GM19240 (cell line): ENCODE measurements at regions not wholly inside any gene's neighbourhood (a gene's known extent, or its start where the extent isn't known, plus 50 kb on each side); places are given as distances from the start of the nearest gene placed in this dataset.

Source experiments
- DNase-seq: peaks from one replicate; pipeline ENCODE4 v3.0.0; 2011; ENCODE audit warnings: low spot score; ENCODE audit not compliant: insufficient read length

GRCh38 chr13:106048386-106048785 is 487.1 kb downstream of the EFNB2 start:
- no peak for DNase-seq

GRCh38 chr13:106047859-106048258 is 487.6 kb downstream of the EFNB2 start:
- no peak for DNase-seq

GRCh38 chr13:106042996-106043581 is 492.4 kb downstream of the EFNB2 start:
- no peak for DNase-seq

DNA sequence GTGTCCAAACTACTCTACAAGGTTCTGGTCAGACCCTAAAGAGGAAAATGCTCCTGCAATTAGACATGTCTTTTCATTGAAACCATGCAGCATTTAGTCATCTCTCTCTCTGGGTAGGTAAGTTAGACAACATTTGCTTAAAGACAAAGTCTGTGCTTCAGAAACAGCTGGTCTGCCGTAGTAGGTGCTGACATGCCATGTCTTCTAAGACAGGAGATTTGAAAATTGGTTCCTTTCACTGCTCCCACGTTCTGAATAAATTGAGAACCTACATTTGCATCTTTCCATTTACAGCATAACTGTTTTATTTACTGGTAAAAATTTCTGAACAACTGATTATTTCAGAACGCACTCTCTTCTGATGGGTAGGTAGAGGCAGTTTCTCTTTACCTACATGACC is 494.0 kb downstream of the EFNB2 start:
- DNase-seq, result no peak

GRCh38 chr13:106038752-106039151 is 496.7 kb downstream of the EFNB2 start:
- DNase-seq, result no peak

DNA sequence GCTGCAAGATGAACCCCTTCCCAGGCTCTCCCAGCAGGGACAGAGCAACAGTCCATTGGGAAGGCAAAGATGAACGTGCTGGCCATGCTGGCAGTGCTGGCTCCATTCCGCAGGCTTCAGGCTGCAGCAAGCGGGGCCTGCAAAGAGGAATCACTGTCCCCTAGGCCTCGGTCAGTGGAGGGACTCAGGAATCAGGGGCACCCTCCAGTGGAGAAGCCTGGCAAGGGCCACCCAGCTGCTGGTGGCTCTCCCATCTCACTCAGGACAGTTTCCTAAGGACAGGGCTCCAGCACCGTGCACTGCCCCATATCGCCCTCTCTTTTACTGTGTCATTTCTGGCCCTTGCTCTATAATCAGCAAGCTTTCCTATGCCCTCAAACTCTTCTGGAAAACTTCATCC is 498.6 kb downstream of the EFNB2 start:
- no peak for DNase-seq

GRCh38 chr13:106034201-106034600 is 501.3 kb downstream of the EFNB2 start:
- no peak for DNase-seq

GRCh38 chr13:106033659-106034058 is 501.8 kb downstream of the EFNB2 start:
- DNase-seq, result no peak

DNA sequence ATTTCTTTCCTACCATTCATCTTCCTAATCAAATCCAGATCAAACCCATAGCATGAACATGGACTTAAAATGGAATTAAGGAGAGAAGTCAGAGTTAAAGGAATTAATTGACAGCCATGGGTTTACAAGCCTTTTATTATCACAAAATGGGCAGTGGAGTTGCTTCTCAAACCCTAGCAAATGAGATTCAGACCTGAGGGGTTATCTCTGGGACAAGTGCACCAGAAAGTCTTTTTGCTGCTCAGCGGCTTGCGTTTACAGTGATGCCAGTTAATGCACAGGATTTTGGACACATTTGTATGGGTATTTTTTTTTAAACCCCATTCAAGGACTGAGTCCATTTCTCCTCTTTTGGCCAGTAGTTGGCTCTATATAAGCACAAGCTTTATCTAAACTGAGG is 503.0 kb downstream of the EFNB2 start:
- DNase-seq, result no peak

- DNase-seq, result no peak
Measured at GRCh38 chr13:106029676-106030290, 505.7 kb downstream of the EFNB2 start.

- DNase-seq, result no peak
Measured at GRCh38 chr13:106028911-106029310, 506.6 kb downstream of the EFNB2 start.

- DNase-seq, result no peak
Measured at GRCh38 chr13:106011600-106011999, 523.9 kb downstream of the EFNB2 start.

DNA sequence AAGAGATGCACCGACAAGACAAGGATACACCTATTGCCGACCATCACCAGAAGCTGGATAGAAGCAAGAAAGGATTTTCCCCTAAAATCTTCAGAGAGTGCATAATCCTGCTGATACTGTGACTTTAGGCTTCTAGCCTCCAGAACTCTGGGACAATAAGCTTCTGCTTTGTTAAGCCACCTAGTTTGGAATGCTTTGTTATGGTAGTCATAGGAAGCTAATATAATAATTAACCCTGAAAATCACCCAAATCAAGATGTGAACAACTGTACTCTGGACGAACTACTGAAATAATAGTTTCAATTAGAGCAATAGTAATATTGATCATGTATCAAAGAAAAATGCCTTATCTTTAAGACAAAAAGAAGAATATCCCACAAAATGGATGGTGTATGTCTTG is 524.6 kb downstream of the EFNB2 start:
- no peak for DNase-seq

DNA sequence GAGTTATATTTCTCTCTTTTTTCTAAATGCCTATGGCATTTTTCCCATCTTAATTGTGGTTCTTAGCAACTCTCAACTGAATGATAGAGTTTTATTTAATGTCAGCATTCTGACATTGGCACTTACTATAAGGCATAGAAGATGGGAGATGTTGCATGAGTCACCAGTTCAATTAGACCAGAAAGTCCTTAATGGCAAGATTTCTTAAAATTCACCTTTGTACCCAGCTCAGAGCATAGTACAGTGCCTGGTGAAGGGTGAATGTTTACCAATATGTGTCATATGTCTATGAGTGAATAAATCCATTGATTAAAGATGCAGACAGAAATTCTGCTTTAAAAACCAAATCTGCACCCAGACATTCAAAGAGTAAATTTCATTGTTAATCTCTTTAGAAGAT is 526.9 kb downstream of the EFNB2 start:
- DNase-seq, result no peak

DNA sequence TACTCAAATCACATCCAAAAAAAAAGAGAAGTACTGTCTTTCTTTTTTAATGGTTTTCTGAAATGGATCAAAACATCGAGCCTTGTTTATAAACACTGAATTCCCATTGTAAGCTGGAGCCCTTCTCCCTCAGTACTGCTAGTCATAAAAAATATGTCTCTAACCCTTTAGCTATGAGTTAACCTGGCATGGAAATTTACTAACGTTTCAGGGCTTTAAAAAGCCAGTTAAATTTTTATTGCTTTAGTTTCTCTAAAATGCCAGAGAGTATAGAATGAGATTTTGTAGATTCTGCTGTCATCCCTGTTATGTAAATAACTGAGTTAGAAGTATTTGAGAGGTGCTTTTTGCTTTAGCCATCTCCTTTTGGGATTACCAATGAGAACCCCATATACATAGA is 528.3 kb downstream of the EFNB2 start:
- no peak for DNase-seq

GRCh38 chr13:106003651-106004050 is 531.8 kb downstream of the EFNB2 start:
- DNase-seq, result no peak

- DNase-seq, result no peak
Measured at GRCh38 chr13:106001443-106001842, 534.0 kb downstream of the EFNB2 start.

DNA sequence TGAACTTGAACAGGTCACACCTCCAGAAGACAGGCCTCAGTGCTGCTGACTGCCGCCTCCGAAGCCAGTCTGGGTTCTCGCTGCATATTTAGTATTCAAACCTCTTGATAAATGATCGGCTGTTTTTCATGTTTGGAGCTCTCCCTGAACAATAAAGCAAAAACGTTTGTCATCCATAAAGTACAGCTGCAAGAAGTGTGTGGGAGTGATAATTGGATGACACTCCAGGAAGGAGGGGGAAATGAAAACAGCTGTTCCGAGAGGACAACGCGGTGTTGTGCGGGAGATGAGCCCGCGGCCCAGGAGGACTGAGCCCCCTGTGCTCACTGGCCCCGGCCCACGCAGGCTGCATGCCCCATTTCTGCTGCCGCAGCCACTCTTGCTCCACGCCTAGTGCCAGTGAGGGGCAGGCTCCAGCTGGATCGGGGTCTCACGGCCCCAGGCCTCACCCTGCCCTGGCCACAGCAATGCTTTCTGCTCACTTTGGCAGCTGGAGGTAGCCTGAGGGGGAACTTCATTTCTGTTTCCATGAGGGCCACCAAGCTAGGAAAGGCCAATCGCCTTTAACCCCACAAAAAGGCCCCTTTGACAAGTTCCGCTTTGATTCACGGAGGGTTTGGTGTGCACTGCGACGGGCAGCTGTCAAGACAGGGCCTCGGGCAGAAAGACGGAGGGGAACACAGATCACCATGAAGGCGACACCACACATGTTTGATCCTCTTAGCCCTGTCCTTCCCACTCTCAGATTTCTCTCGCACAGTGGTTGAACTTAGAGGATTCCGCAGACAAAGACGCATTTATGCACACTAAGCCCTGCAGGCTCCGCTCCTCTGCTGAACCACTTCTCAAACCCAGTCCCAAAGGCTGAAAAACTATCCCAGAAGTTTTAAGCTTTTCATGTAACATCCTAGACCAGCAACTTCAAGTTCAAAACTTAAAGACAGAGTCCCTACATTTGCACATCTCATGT is 537.6 kb downstream of the EFNB2 start:
- no peak for DNase-seq

- DNase-seq, result no peak
Measured at GRCh38 chr13:105996391-105997025, 539.0 kb downstream of the EFNB2 start.

DNA sequence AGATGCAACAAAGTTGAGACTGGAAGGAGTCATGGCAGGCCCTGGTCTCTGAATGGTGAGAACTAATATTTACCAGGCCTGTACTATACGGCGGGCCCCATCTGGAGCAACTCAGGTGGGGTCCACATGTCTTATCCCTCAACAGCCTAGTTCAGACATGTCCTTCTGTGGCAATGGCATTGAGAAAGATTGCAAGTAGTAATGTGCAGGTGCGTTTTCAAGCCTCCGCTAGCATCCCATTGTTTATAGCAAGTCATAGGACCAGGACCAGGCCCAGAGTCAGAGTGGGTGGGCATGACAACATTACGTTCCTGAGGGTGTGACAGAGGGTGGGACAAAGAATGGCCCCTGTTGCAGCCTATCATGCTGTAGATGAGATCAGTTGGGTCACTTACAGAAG is 541.1 kb downstream of the EFNB2 start:
- no peak for DNase-seq

GRCh38 chr13:105991622-105992277 is 543.7 kb downstream of the EFNB2 start:
- DNase-seq, result no peak
